ENCODE measurements at regions not wholly inside any gene's neighbourhood (a gene's known extent, or its start where the extent isn't known, plus 50 kb on each side); places are given as distances from the start of the nearest gene placed in this dataset.

- Histone ChIP-seq H3K27ac (no peak overlapping the region), H3K4me3 (no peak overlapping the region), H3K9me3 (no peaks in the 10 kb centered on the region), H3K4me1 (no peaks in the 10 kb centered on the region), H3K36me3 (no peaks in the 10 kb centered on the region), H3K27me3 (no peaks in the 10 kb centered on the region)
- no peak for DNase-seq
- intact Hi-C loops (cut with DNase I; ENCODE audit: low total_unique reads) = no loop called here
- TF ChIP-seq POLR2A (IDR thresholded peaks at IDR 0.05) = no peak
- no peak for TF ChIP-seq CTCF (IDR thresholded peaks at IDR 0.05)
Measured at GRCh38 chr2:8288206-8288605, 393.6 kb upstream of the ID2 start.

- intact Hi-C loops (cut with DNase I; ENCODE audit: low total_unique reads) = no loop called here
- H3K27me3 ChIP-seq = no peaks in the 10 kb centered on the region
- no peaks in the 10 kb centered on the region for H3K4me1 ChIP-seq
- no peak overlapping the region for H3K27ac ChIP-seq
- TF ChIP-seq POLR2A (IDR thresholded peaks at IDR 0.05) (no peak), CTCF (IDR thresholded peaks at IDR 0.05) (no peak)
- no peaks in the 10 kb centered on the region for H3K36me3 ChIP-seq
- no peak for DNase-seq
- H3K9me3 ChIP-seq = no peaks in the 10 kb centered on the region
- H3K4me3 ChIP-seq = no peak overlapping the region
Measured at GRCh38 chr2:8289111-8289510, 392.7 kb upstream of the ID2 start.

- no peak overlapping the region for H3K4me3 ChIP-seq
- intact Hi-C loops (cut with DNase I; ENCODE audit: low total_unique reads) = no loop called here
- TF ChIP-seq CTCF (IDR thresholded peaks at IDR 0.05) = no peak
- TF ChIP-seq POLR2A (IDR thresholded peaks at IDR 0.05) = no peak
Measured at GRCh38 chr2:8290771-8291352, 391.0 kb upstream of the ID2 start.

GRCh38 chr2:8296306-8296705, 385.6 kb upstream of the ID2 start:
- intact Hi-C loops (cut with DNase I; ENCODE audit: low total_unique reads) = no loop called here
- no peaks in the 10 kb centered on the region for H3K27me3 ChIP-seq
- H3K27ac ChIP-seq = no peak overlapping the region
- no peak for DNase-seq
- no peaks in the 10 kb centered on the region for H3K36me3 ChIP-seq
- H3K4me1 ChIP-seq = no peaks in the 10 kb centered on the region
- H3K9me3 ChIP-seq = no peaks in the 10 kb centered on the region
- H3K4me3 ChIP-seq = no peak overlapping the region
- TF ChIP-seq CTCF (IDR thresholded peaks at IDR 0.05) = no peak
- TF ChIP-seq POLR2A (IDR thresholded peaks at IDR 0.05) = no peak

More at GRCh38 chr2:8290771-8291352, 391.0 kb upstream of the ID2 start:
- Histone ChIP-seq H3K27ac (no peak overlapping the region), H3K9me3 (no peaks in the 10 kb centered on the region), H3K27me3 (no peaks in the 10 kb centered on the region), H3K4me1 (no peaks in the 10 kb centered on the region), H3K36me3 (no peaks in the 10 kb centered on the region)
- no peak for DNase-seq

- DNase-seq = no peak
- TF ChIP-seq CTCF (IDR thresholded peaks at IDR 0.05) = no peak
- TF ChIP-seq POLR2A (IDR thresholded peaks at IDR 0.05) = no peak
- H3K27ac ChIP-seq = no peak overlapping the region
- intact Hi-C loops (cut with DNase I; ENCODE audit: low total_unique reads) = no loop called here
- no peaks in the 10 kb centered on the region for H3K9me3 ChIP-seq
- H3K4me3 ChIP-seq = no peak overlapping the region
- H3K4me1 ChIP-seq = no peaks in the 10 kb centered on the region
- H3K27me3 ChIP-seq = no peaks in the 10 kb centered on the region
- H3K36me3 ChIP-seq = no peaks in the 10 kb centered on the region
Measured at GRCh38 chr2:8297376-8298231, 384.3 kb upstream of the ID2 start.
